ENCODE measurements at regions not wholly inside any gene's neighbourhood (a gene's known extent, or its start where the extent isn't known, plus 50 kb on each side); places are given as distances from the start of the nearest gene placed in this dataset.

DNA sequence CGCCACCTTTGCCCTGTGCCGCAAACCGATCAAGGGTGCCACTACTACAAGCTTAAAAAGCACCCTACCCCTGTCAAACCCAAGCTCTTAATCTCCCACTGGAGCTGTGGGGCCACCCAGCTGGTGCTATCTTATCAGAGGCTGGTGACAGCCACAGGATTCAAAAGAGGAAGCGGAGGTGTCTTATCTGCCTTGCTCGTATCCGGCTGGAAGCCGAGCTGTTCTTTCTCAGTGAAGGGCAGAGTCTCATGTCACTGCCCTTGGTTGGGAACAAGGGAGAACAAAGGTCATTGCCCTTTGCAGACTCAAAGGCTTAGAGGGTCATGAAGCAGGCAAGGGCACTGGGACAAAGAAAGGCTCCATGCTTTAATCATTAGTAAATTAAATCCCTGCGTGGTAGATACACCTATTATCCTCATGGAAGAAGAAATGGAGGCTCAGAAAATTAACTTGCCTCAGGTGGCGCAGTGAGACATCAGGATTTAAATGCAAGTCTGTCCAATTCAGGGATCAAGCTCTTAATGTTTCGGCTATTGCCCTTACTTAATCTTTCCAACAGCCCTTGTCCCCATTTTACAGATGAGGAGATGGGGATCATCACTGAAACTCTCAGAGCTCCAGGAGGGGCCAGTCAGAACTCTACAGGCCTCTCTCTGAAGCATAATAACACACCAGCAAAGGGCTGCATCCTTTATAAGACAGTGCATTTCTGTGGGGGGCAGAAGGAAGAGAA, 360.0 kb upstream of the PROK2 start:
- no peak for TF ChIP-seq EP300 (IDR thresholded peaks at IDR 0.05)
- TF ChIP-seq CTCF (IDR thresholded peaks at IDR 0.05): no peak
